ENCODE measurements at regions not wholly inside any gene's neighbourhood (a gene's known extent, or its start where the extent isn't known, plus 50 kb on each side); places are given as distances from the start of the nearest gene placed in this dataset.

GRCh38 chr5:14016549-14016948, 72.1 kb upstream of the DNAH5 start:
- no peak for TF ChIP-seq ZNF274 (IDR thresholded peaks at IDR 0.05; ENCODE audit: low read depth, low read length)
- H3K4me3 ChIP-seq (ENCODE audit: low read length), result no peak overlapping the region

DNA sequence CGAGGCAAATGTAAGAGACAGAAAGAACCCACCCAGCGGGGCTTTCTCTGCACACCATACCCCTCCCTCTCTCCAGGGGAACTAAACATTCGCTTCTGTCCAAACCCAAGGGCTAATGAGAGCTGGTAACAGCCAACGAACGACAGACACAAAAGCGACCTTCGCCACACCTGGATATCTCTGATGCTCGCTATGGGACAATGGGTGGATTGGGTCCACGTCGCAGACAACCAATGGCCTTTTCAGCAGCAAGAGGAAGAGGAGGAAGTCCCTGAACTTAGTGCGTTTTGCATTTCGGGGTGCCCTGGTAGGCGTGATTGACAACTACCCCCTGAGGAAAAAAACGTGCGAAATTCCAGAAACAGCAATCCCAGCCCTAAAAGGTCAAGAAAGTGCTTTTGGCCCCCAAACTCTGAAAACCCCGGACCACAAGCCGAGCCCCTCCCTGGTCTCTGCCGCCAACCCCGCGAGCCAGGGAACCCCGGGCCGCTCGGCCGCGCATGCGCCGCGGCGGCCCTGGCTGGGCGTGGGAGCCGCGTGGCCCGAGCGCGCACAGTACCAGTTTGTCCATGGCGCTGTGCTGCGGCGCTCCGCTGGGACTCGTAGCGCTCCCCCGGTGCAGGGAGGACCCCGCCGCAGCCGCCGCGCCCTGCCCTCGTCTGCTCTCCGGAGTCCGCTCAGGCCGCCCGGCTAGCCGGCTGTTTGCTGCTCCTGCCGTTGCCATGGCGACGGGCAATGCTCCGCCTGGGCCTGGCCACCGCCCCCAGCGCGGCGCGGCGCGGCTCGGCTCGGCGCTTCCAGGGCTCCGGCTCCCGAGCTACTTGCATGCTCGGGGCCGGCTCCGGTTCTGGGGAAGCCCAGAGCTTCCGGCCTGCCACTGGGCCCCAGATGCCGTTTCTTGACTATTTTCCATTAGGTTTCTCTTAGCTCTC, 66.9 kb upstream of the DNAH5 start:
- no peak for TF ChIP-seq ZNF274 (IDR thresholded peaks at IDR 0.05; ENCODE audit: low read depth, low read length)
- peak overlapping the region; percentile 68 for H3K4me3 ChIP-seq (ENCODE audit: low read length)

- TF ChIP-seq ZNF274 (IDR thresholded peaks at IDR 0.05; ENCODE audit: low read depth, low read length), result no peak
- no peak overlapping the region for H3K4me3 ChIP-seq (ENCODE audit: low read length)
Observed at GRCh38 chr5:14009575-14009974, 65.1 kb upstream of the DNAH5 start.

- TF ChIP-seq ZNF274 (IDR thresholded peaks at IDR 0.05; ENCODE audit: low read depth, low read length), result no peak
- H3K4me3 ChIP-seq (ENCODE audit: low read length), result no peak overlapping the region
Observed at GRCh38 chr5:14008819-14009311, 64.4 kb upstream of the DNAH5 start.

DNA sequence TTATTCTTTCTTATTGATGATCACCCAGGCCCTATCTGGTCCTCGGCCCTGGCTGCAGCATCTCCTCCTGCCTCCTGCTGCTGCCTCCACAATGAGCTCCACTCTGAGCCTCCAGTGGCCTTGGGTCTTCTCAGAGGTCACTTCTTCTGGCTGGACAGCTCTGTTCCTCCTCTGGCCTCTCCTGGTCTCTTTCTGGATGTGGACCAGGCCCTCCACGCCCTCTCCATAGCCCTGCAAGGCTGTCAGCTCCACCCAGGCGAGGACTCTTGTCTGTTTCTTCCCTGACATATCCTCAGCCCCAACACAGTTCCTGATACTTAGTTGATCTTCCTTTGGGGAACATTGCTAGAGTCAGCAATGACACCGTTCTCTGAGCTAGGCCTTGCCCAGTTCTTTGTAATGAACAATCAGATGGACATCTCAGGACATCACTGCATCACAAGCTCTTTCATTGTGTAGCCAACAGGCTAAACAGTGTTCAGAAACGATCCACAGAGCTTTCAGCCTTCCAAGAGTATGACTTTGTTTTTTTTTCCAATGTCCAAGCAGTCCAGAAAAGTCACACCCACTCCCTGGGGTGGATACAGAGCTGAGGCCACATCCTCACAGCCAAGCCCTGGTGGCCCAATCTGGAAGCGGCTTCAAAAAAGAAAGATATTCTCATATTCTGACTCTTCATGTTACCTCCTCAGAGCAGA, 62.5 kb upstream of the DNAH5 start:
- no peak for TF ChIP-seq ZNF274 (IDR thresholded peaks at IDR 0.05; ENCODE audit: low read depth, low read length)
- H3K4me3 ChIP-seq (ENCODE audit: low read length), result no peak overlapping the region

DNA sequence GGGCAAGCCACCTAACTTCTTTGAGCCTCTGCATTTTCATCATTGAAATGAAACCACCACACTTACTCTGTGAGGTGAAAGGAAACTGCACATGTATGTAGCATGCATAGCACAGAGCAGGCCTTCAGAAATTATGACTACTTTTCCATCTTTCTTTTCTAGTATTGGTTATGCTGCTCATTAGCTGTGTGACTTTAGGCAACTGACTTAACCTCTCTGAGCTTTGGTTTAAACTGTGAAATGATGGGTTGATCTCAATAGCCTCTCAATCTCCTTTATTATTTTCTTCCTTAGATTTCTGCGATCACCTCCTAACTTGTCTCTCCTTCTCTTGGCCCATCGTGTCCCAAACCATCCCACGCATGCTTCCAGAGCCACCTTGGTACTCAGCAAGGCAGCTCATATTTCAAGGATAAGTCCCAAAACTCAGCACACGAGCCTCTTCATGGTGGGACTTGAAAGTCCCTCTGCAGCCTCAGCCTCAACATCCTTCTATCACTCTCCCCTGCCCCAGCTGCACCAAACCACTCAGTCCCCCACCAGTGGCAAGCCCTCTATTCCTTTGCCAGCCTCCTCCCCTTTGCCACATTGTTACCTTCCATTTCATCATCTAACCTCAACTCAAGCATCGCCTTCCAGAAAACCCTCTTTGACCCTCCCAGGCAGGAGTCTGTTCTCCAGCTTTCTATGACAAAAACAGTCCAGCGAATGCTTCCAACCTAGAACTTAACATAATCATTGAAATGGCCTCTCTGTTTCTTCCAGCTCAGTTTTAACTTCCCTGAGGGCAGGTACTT, 60.3 kb upstream of the DNAH5 start:
- no peak for TF ChIP-seq ZNF274 (IDR thresholded peaks at IDR 0.05; ENCODE audit: low read depth, low read length)
- H3K4me3 ChIP-seq (ENCODE audit: low read length), result no peak overlapping the region

DNA sequence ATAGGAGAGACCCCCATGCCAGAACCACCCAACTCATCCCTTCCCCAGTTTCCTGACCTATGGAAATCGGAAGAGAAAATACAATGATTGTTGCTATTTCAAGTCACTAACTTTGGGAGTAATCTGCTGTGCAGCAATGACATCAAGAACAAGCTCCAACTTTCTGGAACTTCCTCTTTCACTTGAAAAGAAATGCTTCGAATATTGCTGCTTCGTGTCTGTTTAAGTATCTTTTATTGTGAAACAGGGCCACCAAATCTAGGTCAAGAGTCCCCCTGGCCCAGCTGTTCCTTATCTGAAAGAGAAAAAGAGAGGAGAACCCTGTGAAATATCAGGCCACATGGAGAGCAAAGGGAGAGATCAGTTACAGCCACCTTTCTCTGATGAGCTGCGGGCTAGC, 59.4 kb upstream of the DNAH5 start:
- TF ChIP-seq ZNF274 (IDR thresholded peaks at IDR 0.05; ENCODE audit: low read depth, low read length), result no peak
- H3K4me3 ChIP-seq (ENCODE audit: low read length), result no peak overlapping the region

- H3K4me3 ChIP-seq (ENCODE audit: low read length), result no peak overlapping the region
- TF ChIP-seq ZNF274 (IDR thresholded peaks at IDR 0.05; ENCODE audit: low read depth, low read length), result no peak
Observed at GRCh38 chr5:14003513-14003912, 59.0 kb upstream of the DNAH5 start.

DNA sequence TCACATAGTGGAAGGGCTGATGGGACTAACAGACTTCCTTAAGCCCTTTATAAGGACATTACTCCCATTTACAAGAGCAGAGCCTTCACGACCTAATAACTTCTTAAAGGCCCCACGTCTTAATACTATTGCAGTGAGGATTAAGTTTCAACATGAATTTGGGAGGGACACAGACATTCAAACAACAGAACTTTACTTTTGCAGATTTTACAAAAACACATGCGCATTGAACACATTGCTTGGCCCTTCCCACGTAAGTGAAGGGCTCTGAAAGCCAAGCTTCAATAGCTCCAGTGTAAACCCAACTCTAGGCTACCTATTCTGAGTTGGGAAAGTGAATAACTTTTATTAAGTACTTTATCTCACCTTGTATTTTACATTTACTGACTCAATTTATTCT, 53.8 kb upstream of the DNAH5 start:
- no peak overlapping the region for H3K4me3 ChIP-seq (ENCODE audit: low read length)
- no peak for TF ChIP-seq ZNF274 (IDR thresholded peaks at IDR 0.05; ENCODE audit: low read depth, low read length)

DNA sequence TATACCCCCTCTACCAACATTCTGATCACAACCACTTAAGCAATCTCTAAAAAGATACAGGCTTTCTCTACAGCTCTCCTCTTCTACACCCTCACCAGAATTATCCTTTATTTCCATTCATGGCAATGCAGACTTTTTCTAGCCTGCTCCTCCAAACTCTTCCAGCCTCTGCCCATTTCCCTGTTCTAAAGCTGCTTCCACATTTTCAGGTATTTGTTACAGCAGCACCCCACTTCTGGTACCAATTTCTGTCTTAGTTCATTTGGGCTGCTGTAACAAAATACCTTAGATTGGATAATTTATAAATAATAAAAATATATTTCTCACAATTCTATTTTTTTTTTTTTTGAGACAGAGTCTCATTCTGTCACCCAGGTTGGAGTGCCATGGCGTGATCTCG, 53.0 kb upstream of the DNAH5 start:
- H3K4me3 ChIP-seq (ENCODE audit: low read length), result no peak overlapping the region
- no peak for TF ChIP-seq ZNF274 (IDR thresholded peaks at IDR 0.05; ENCODE audit: low read depth, low read length)

- TF ChIP-seq ZNF274 (IDR thresholded peaks at IDR 0.05; ENCODE audit: low read depth, low read length), result no peak
- H3K4me3 ChIP-seq (ENCODE audit: low read length), result no peak overlapping the region
Observed at GRCh38 chr5:13994621-13995253, 50.2 kb upstream of the DNAH5 start.
